ENCODE measurements at regions not wholly inside any gene's neighbourhood (a gene's known extent, or its start where the extent isn't known, plus 50 kb on each side); places are given as distances from the start of the nearest gene placed in this dataset.
"Not testable (repeated sequence)": the region's sequence is repeated elsewhere in the genome, so short reads cannot be mapped to it uniquely, and the experiment has no call there.

DNA sequence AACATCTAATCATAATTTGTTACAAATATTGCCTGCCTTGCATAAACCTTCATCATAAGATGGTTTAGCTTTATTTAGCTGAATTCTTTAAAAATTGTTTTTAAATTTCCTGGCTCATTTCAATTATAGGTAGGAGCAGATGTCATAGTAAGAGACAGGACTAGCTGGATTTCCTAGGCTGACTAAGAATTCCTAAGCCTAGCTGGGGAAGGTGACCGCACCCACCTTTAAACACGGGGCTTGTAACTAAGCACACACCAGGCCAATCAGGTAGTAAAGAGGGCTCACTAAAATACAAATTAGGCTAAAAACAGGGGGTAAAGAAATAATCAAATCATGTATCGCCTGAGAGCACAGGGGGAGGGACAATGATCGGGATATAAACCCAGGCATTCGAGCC, 96.6 kb upstream of the PRDM9 start:
- H3K27me3 Mint-ChIP-seq; ATAC-seq (replicated peaks); H3K27ac Mint-ChIP-seq: not testable (repeated sequence)

DNA sequence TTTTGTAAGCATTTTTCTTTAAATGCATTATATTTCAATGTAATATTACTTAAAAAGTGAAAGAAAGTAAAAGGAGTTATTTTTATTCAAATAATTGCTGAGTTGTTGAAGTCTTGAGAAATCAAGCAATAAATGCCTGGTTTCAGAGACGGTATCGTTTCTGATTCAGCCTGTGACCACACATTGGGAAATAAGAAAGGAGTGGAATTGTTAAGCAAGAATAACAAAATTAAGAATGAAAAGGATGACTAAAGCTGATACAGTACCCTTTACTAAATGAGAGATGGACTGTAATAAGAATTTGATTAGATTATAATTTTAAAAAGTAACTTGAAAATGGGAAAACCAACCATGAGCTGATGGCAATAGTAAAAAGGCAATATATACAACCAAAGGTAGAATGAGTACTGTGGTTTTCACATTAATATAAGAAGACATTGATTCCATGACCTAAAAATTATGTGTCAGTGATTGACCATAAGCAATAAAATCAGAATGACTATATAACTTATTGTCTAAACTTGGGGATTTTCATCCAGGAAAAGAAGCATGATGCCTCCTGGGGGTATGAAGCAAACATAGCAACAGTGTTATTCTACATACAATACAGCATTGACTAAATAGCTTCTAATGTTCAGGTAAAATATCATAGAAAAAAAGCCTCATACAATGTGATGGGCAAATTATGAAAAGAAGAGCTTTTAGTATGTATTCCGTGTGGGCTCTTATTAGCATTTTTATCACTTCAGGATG, 101.9 kb upstream of the PRDM9 start:
- no peak overlapping the region for H3K27ac Mint-ChIP-seq
- no peaks in the 10 kb centered on the region for H3K4me1 Mint-ChIP-seq (ENCODE audit: low read depth in 2 of 2)
- H3K4me3 Mint-ChIP-seq: no peak overlapping the region
- ATAC-seq (replicated peaks) (no peak), DNase-seq (no peak)
- H3K27me3 Mint-ChIP-seq: no peaks in the 10 kb centered on the region
- H3K9me3 Mint-ChIP-seq: peaks cover 0 to 13% of the 10 kb centered on the region in 2 donors
- H3K36me3 Mint-ChIP-seq (ENCODE audit: insufficient read depth): no peaks in the 10 kb centered on the region

More for the DNA sequence above, 96.6 kb upstream of the PRDM9 start:
- not testable (repeated sequence) for DNase-seq; H3K36me3 Mint-ChIP-seq (ENCODE audit: insufficient read depth); H3K4me1 Mint-ChIP-seq (ENCODE audit: low read depth in 2 of 2); H3K4me3 Mint-ChIP-seq
- peaks cover 7 to 29% of the 10 kb centered on the region in 2 donors for H3K9me3 Mint-ChIP-seq

DNA sequence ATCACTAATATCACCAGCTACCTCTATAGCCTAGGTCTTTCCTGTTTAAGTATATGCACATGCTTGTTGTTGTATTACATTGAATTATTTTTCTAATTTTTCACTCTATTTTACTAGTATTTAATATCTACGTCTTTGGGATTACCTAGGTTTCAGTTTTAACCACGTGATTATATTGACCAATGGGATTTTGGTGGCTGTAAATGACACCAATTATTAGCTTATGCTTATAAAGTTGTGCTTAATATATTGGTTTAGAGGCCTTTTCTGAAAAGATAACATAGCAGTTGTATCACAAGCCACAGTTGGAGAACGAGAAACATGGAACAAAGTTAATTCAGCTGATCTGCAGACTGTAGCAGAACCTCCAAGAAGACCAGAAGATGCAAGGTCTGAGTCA, 104.8 kb upstream of the PRDM9 start:
- no peak overlapping the region for H3K4me3 Mint-ChIP-seq
- no peak overlapping the region for H3K27ac Mint-ChIP-seq
- no peak for DNase-seq
- H3K9me3 Mint-ChIP-seq: peaks cover 0 to 6% of the 10 kb centered on the region in 2 donors
- H3K4me1 Mint-ChIP-seq (ENCODE audit: low read depth in 2 of 2): no peaks in the 10 kb centered on the region
- no peak for ATAC-seq (replicated peaks)
- H3K27me3 Mint-ChIP-seq: no peaks in the 10 kb centered on the region
- no peaks in the 10 kb centered on the region for H3K36me3 Mint-ChIP-seq (ENCODE audit: insufficient read depth)

DNA sequence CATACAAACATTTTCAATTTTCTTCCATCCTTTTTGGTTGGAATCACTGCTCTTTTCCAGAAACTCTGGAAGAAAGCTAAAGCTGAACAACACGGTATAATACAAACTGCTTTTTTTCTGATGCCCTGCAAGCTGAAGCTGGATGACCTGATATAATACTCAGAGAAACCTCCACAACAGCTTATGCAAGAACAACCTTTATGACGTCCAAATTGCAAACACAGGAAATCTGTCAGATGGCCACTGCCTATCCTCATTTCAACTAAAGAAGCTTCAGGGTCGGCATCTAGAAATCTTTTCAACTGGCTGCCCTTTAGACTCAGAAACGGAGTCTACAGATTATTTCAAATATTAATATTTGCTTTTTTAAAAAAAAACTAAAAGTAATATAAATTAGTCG, 106.5 kb upstream of the PRDM9 start:
- H3K4me3 Mint-ChIP-seq: no peak overlapping the region
- no peaks in the 10 kb centered on the region for H3K36me3 Mint-ChIP-seq (ENCODE audit: insufficient read depth)
- H3K27me3 Mint-ChIP-seq: no peaks in the 10 kb centered on the region
- no peaks in the 10 kb centered on the region for H3K4me1 Mint-ChIP-seq (ENCODE audit: low read depth in 2 of 2)
- ATAC-seq (replicated peaks) (no peak), DNase-seq (no peak)
- H3K9me3 Mint-ChIP-seq: peaks cover 0 to 3% of the 10 kb centered on the region in 2 donors
- no peak overlapping the region for H3K27ac Mint-ChIP-seq

DNA sequence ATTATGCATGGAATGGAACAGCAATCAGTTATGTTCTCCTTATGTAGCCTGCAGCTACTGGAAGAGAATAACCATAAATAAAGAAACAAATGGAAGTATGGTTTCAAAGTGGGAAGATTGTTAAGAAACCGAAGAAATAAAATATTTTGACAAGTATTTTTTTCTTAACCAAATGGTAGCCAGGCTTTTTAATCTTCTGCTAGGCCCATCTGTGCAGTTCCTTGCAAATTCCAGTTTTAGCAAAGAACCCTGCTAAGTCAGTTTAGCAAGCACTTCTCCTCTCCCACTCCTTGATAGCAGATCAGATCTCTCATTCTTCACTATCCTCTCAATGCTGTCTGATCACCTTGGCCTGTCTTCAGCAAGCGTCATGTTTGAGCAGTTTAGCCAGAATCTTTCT, 111.1 kb upstream of the PRDM9 start:
- Mint-ChIP-seq H3K9me3 (peaks cover 0 to 2% of the 10 kb centered on the region in 2 donors), H3K36me3 (ENCODE audit: insufficient read depth) (no peaks in the 10 kb centered on the region)
- ATAC-seq (replicated peaks): no peak

DNA sequence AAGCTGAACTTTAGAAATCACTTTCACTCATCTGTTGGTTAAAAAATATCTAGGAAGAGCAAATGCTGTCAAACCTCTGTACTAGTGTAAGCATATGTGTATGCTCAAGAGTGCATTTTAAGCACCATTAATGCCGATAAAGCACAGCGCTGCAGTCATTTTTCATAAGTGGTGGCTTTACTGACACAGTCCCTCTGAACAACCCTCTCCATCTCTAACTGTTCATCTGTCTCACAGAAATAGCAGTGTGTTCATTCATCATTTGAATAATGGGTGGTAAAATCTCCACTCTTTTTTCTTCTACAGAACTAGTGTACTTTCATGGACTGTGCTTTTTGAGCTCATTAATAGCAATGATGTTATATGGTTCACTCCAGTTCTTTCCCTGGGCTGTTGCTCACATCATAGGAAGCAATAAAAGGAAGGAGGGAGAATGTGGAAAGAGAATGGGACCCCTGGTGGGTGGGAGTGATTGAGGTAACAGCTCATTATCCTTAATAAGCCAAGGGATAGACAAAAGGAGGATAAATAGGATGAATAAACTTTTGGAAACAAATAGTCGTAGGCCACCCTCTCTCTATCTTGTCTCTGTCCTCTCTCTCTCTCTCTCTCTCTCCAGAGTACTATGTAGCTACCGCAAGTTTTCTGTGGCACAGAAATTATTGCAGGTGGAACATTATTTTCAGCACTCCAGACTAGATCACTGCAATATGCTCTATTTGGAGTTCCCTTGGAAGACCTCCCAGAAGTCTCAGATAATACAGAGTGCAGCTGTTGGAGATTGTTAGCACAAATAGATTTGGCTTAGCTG, 117.9 kb upstream of the PRDM9 start:
- no peaks in the 10 kb centered on the region for H3K4me1 Mint-ChIP-seq (ENCODE audit: low read depth in 2 of 2)
- no peaks in the 10 kb centered on the region for H3K36me3 Mint-ChIP-seq (ENCODE audit: insufficient read depth)
- no peak overlapping the region for H3K4me3 Mint-ChIP-seq
- no peak for ATAC-seq (replicated peaks)
- H3K27me3 Mint-ChIP-seq: no peaks in the 10 kb centered on the region
- DNase-seq: no peak
- no peak overlapping the region for H3K27ac Mint-ChIP-seq
- H3K9me3 Mint-ChIP-seq: peaks cover 2 to 8% of the 10 kb centered on the region in 2 donors

More for the DNA sequence above, 111.1 kb upstream of the PRDM9 start:
- Mint-ChIP-seq H3K4me3 (no peak overlapping the region), H3K27ac (no peak overlapping the region), H3K27me3 (no peaks in the 10 kb centered on the region), H3K4me1 (ENCODE audit: low read depth in 2 of 2) (no peaks in the 10 kb centered on the region)
- no peak for DNase-seq

DNA sequence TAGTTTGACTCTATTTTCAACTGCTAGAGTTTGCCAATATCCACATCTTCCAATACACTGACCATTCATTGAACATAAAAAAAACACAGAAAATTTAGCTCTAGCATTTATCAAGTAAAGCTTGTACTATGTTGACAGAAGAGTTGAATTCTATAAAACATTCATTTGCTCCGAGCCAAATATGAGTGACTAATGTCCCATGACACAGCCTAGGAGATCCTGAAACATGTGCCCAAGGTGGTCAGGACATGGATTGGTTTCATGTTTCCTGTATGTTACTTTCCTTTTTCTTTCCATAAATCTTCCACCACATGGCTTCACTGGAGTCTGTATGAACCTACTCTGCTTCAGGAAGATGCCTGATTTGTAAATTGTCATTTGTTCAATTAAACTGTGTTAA, 122.4 kb upstream of the PRDM9 start:
- Mint-ChIP-seq H3K27me3 (no peaks in the 10 kb centered on the region), H3K27ac (no peak overlapping the region), H3K4me1 (ENCODE audit: low read depth in 2 of 2) (no peaks in the 10 kb centered on the region), H3K9me3 (peaks cover 8 to 23% of the 10 kb centered on the region in 2 donors), H3K36me3 (ENCODE audit: insufficient read depth) (no peaks in the 10 kb centered on the region), H3K4me3 (no peak overlapping the region)
- no peak for DNase-seq
- no peak for ATAC-seq (replicated peaks)

DNA sequence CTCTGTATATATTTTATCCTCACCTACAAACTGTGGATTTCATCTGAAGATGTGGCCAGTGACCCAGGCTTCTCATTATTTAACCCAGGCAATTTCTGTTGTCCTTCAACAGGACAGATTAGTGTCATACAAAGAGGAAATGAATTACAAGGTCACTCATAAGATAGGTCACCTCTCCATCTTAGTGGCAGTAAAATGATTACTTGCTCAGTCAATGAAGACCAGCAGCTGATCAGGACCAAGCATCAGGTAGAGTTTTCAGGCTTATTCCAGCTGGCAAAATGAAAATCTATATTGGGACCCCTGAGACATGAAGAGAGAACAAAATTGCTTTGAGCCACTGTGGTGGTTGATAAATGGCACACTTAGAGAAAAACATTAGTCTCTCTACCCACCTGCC, 135.2 kb upstream of the PRDM9 start:
- Mint-ChIP-seq H3K4me3 (no peak overlapping the region), H3K27me3 (no peaks in the 10 kb centered on the region), H3K9me3 (peaks cover 9 to 14% of the 10 kb centered on the region in 2 donors), H3K4me1 (ENCODE audit: low read depth in 2 of 2) (no peaks in the 10 kb centered on the region), H3K36me3 (ENCODE audit: insufficient read depth) (no peaks in the 10 kb centered on the region), H3K27ac (no peak overlapping the region)
- ATAC-seq (replicated peaks) (no peak), DNase-seq (no peak)

DNA sequence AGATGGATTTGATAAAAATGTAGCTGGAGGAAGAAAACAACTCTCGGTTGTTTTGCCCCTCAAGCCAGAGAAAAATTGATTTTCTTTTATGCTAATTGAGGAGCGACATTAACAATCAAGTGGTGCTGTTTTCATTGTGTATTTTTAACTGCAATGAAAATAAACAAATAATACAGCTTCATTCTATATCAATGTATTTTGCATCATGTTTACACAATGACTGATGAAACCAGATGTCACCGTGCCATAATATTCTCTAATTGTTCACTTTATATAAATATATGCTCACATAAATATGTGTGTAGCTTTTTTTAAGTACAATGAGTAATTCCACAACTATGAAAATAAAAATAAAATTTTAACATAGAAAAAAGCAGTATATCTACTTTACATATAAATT, 139.0 kb upstream of the PRDM9 start:
- H3K36me3 Mint-ChIP-seq (ENCODE audit: insufficient read depth): no peaks in the 10 kb centered on the region

DNA sequence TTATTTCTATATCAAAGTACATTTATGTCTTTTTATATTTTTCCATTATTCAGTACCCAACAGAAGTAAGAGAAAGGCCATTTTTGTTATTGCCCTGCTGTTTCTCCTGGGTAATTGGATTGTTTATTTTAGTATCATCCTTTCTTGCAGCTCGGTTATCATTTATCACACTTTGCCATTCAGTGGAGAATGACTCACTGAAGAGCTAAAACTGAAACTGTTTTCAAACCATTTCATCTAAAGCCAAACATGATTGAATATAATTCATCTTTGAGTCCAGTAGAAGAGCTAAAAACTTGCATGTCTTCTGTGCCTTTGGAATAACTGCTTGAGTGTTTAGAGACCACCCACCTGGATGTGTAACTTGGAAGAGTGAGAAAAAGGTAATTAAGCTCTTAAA, 139.5 kb upstream of the PRDM9 start:
- no peak for DNase-seq
- H3K4me3 Mint-ChIP-seq: no peak overlapping the region
- H3K9me3 Mint-ChIP-seq: peaks cover 8 to 9% of the 10 kb centered on the region in 2 donors
- H3K36me3 Mint-ChIP-seq (ENCODE audit: insufficient read depth): no peaks in the 10 kb centered on the region
- no peak for ATAC-seq (replicated peaks)
- H3K27me3 Mint-ChIP-seq: no peaks in the 10 kb centered on the region
- H3K4me1 Mint-ChIP-seq (ENCODE audit: low read depth in 2 of 2): no peaks in the 10 kb centered on the region
- no peak overlapping the region for H3K27ac Mint-ChIP-seq

More for the DNA sequence above, 139.0 kb upstream of the PRDM9 start:
- no peak for DNase-seq
- H3K4me1 Mint-ChIP-seq (ENCODE audit: low read depth in 2 of 2): no peaks in the 10 kb centered on the region
- H3K9me3 Mint-ChIP-seq: peaks cover 8 to 9% of the 10 kb centered on the region in 2 donors
- no peak for ATAC-seq (replicated peaks)
- no peak overlapping the region for H3K4me3 Mint-ChIP-seq
- no peak overlapping the region for H3K27ac Mint-ChIP-seq
- H3K27me3 Mint-ChIP-seq: no peaks in the 10 kb centered on the region

DNA sequence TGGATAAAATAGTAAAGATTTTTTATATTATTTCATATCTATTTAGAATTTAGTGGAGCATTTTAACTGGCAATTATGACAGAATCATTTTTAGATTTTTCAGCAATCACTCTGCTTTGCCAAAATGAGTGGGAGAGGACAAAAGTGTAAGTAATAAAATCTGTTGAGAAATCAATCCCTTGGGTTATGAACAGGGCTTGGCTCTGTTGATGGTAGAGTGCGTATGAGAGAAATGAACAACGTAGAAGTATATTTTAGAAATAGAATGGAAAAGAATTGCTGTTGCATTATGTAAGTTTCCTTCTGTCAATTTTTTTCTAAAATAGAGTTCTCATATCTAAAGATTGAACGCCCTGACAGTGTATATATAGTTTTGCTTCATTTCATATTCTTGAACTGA, 154.1 kb upstream of the PRDM9 start:
- no peaks in the 10 kb centered on the region for H3K36me3 Mint-ChIP-seq (ENCODE audit: insufficient read depth)
- no peak for ATAC-seq (replicated peaks)
- no peaks in the 10 kb centered on the region for H3K27me3 Mint-ChIP-seq
- no peak overlapping the region for H3K27ac Mint-ChIP-seq
- H3K9me3 Mint-ChIP-seq: peaks cover 4 to 6% of the 10 kb centered on the region in 2 donors
- H3K4me3 Mint-ChIP-seq: no peak overlapping the region
- no peaks in the 10 kb centered on the region for H3K4me1 Mint-ChIP-seq (ENCODE audit: low read depth in 2 of 2)
- DNase-seq: no peak

DNA sequence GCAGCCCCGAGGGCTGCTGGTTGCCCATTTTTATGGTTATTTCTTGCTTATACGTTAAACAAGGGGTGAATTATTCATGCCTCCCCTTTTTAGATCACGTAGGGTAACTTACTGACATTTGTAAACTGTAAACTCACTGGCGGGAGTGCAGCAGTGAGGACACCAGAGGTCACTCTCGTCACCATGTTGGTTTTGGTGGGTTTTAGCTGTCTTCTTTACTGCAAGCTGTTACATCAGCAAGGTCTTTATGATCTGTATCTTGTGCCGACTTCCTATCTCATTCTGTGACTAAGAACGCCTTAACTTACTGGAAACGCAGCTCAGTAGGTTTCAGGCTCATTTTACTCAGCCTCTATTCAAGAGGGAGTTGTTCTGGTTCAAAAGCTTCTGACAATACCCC, 155.0 kb upstream of the PRDM9 start:
- ATAC-seq (replicated peaks) (no peak), DNase-seq (no peak)
- H3K4me3 Mint-ChIP-seq: no peak overlapping the region
- peaks cover 2 to 6% of the 10 kb centered on the region in 2 donors for H3K9me3 Mint-ChIP-seq
- no peak overlapping the region for H3K27ac Mint-ChIP-seq
- H3K4me1 Mint-ChIP-seq (ENCODE audit: low read depth in 2 of 2): no peaks in the 10 kb centered on the region
- H3K36me3 Mint-ChIP-seq (ENCODE audit: insufficient read depth): no peaks in the 10 kb centered on the region
- no peaks in the 10 kb centered on the region for H3K27me3 Mint-ChIP-seq

DNA sequence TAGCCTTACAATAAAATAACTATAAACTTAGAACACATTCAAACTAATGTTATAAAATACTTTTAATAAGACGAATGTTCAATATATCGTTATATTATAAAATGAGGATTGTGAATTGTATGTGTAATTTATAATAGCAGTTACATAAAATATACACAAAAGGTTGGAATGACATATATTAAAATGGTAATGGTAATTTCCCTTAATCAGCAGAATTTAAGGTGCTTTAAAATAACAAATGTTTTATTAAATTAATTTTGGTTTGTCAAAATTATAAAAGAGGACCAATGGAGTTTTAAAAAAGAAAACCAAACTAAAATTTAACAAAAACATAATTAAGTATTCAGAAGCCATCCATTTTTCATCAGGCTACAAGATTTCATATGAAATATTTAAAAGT, 164.3 kb upstream of the PRDM9 start:
- no peaks in the 10 kb centered on the region for H3K27me3 Mint-ChIP-seq
- no peak for DNase-seq
- H3K36me3 Mint-ChIP-seq (ENCODE audit: insufficient read depth): no peaks in the 10 kb centered on the region

DNA sequence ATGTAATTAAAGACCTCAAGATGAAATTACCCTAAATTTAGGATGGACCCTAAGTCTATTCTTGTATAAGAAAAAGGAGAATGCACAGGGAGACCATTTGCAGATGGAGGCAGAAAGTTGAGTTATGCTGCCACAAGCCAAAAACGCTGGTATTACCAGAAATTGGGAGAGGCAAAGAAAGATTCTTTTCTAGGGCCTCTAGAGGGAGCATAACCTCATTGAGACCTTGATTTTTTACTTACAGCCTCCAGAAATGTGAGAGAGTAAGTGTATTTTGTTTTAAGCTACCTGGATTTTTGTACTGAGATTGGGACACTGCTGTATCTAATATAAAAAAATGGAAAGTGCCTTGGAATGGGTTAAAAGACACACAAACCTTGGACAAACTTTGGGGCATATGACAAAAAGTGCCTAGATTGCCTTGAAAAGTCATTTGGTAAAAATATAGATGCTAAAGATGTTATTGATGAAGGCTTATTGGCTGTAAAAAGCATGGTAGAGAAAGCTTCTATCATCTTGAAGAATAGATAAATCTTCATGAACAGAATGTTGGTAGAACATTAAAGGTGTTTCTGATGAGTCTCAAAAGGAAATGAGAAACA, 174.7 kb upstream of the PRDM9 start:
- DNase-seq: no peak
- no peaks in the 10 kb centered on the region for H3K36me3 Mint-ChIP-seq (ENCODE audit: insufficient read depth)

More for the DNA sequence above, 164.3 kb upstream of the PRDM9 start:
- ATAC-seq (replicated peaks): no peak
- Mint-ChIP-seq H3K4me1 (ENCODE audit: low read depth in 2 of 2) (no peaks in the 10 kb centered on the region), H3K27ac (no peak overlapping the region), H3K4me3 (no peak overlapping the region), H3K9me3 (peaks cover 0 to 5% of the 10 kb centered on the region in 2 donors)

More for the DNA sequence above, 174.7 kb upstream of the PRDM9 start:
- Mint-ChIP-seq H3K9me3 (peaks cover 4 to 17% of the 10 kb centered on the region in 2 donors), H3K27me3 (no peaks in the 10 kb centered on the region), H3K4me1 (ENCODE audit: low read depth in 2 of 2) (no peaks in the 10 kb centered on the region), H3K27ac (no peak overlapping the region), H3K4me3 (no peak overlapping the region)
- no peak for ATAC-seq (replicated peaks)
